Embryonic facial prominence (tissue), 1 donor: ENCODE measurements at regions not wholly inside any gene's neighbourhood (a gene's known extent, or its start where the extent isn't known, plus 50 kb on each side); places are given as distances from the start of the nearest gene placed in this dataset.
"Not testable (repeated sequence)": the region's sequence is repeated elsewhere in the genome, so short reads cannot be mapped to it uniquely, and the experiment has no call there.

ENCODE experiments used
- DNase-seq: peaks from one replicate; pipeline ENCODE4 v3.0.0-alpha.2; 2016; ENCODE audit errors: extremely low spot score

- DNase-seq = no peak
Measured at GRCh38 chrX:138865093-138865649, 153.7 kb upstream of the FGF13 start.

GRCh38 chrX:138859421-138859820 is 147.9 kb upstream of the FGF13 start:
- DNase-seq = no peak

DNA sequence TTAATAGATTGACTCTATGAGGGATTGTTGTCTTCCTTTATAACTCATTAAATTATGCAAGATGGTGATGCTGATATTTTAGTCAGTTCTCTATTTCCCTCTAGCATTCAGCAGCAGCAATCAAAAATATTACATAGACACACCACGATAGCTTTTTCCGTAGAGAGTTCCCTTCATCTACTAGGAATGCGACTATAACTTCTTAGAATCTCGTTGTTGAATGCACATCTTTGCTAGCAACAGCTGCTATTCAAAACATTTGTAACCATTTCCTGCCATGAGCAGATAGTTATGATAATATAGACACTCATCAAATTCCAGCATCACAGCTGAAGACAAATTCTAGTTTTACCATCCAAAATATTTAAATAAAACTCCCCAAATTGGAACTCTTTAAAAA is 147.4 kb upstream of the FGF13 start:
- DNase-seq = no peak

GRCh38 chrX:138858438-138858837 is 146.9 kb upstream of the FGF13 start:
- no peak for DNase-seq

DNA sequence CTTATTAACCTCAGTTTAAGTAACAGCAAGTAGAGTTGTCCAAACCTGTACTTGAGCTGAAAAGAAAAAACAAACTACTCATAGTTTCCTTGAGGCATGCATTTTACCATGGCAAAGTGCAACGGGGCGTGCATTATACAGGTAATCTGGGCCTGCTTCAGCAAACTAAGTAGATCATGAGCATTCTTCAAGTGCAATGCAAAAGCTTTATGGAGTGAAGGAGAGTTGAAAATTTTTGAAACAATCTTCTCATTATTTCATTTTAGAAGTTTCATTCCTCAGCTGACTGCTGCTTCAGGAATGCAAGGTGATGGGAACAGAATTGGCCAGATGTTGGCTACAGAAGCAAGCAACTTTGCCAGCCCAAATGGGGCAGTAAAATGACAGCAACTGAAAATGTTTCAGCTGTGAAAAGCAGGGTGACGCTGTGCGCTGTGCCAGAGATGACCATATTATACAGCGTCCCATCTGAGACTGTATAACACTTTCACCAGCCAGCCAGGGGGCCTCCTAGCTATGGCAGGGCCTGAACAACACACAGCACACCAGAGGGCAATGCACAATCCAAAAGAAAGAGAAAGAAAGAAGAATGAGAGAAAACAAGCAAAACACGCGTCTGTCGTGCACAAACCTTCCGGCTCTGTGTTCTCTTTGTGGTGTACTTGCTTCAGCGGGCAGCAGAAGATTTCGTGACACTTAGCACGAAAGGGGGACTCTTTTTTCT is 145.5 kb upstream of the FGF13 start:
- DNase-seq = no peak

DNA sequence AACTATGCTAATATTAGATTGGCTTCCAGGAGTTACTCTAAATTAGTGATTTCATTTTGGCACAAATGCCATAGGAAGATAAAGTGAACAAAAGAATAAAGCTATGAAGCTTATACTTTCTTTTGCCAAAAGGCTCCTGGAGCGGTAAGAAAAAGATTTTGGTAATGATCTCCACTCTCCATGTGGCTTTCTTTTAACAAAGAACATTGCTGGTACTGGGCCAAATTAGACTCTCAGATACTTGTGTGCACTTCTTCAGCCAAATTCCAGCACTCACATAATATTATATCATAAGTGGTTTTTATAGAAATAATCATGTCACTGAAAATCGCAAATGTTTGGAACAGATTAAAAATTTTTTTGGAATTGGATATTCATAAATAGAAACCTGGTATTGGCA is 142.4 kb upstream of the FGF13 start:
- no peak for DNase-seq

DNA sequence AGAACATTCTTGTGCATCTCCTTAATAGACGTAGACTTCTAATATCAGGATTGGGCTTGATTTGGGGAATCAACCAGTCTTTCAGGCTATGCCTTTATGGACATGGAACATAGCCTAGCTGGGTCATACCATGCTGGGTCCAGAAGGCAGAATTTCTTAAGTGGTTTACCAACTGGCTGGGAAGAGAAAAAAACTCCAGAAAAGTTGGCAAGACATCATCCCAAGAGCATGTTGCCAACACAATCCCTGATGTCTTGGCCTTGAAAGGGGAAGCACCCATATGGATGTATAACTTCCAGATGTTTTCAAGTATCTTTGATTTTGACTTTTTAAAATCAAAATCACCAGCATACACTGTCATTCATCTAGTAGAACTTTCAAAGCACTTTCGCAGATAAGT is 138.0 kb upstream of the FGF13 start:
- no peak for DNase-seq

DNA sequence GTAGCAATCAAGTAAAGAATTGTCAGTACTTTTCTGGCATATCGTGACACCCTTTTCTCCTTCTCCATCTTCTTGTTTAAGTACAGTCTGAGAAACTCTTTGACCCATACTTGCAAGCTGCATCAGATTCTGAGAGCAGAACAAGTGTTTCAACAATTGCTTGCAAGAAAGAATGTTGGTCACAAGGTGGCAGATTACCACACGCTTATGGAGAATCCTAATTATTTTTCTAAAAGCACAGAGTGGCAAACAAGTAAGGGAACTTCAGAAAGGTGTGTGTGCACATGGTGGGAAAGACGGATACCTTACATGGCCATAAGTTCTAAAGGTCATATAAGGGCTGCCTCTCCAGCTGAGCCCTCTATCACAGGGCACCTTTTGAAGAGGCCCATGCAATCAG is 136.4 kb upstream of the FGF13 start:
- no peak for DNase-seq

GRCh38 chrX:138845786-138846185 is 134.3 kb upstream of the FGF13 start:
- no peak for DNase-seq

DNA sequence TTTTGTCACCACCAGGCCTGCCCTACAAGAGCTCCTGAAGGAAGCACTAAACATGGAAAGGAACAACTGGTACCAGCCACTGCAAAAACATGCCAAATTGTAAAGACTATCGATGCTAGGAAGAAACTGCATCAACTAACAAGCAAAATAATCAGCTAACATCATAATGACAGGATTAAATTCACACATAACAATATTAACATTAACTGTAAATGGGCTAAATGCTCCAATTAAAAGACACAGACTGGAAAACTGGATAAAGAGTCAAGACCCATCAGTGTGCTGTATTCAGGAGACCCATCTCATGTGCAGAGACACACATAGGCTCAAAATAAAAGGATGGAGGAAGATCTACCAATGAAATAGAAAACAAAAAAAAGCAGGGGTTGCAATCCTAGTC is 95.9 kb upstream of the FGF13 start:
- not testable (repeated sequence) for DNase-seq

GRCh38 chrX:138794246-138794645 is 82.7 kb upstream of the FGF13 start:
- DNase-seq = no peak

- DNase-seq = no peak
Measured at GRCh38 chrX:138791551-138791950, 80.0 kb upstream of the FGF13 start.

- no peak for DNase-seq
Measured at GRCh38 chrX:138788771-138789170, 77.3 kb upstream of the FGF13 start.

GRCh38 chrX:138778576-138778909 is 67.0 kb upstream of the FGF13 start:
- not testable (repeated sequence) for DNase-seq

- not testable (repeated sequence) for DNase-seq
Measured at GRCh38 chrX:138777908-138778575, 66.5 kb upstream of the FGF13 start.

DNA sequence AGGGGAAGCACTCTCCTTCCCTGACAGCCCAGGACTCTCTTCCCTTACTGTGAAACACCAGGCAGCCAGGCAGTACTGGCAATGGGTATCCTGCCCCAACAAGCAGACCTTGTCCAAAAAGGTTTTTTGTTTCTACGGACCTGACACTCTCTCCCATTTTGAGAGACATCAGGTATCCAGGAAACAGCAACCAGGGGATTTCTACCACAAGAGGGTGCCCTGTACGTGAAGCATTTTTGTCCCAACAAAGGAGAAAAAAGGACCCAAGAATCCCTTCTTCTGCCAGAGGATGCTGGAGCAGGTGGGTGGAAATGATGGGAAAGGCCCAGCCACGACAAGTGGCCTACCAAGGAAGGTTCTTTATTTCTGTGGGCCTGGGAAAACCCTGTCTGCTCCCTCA is 65.7 kb upstream of the FGF13 start:
- DNase-seq = no peak

- DNase-seq = no peak
Measured at GRCh38 chrX:138775517-138775916, 64.0 kb upstream of the FGF13 start.

GRCh38 chrX:138771047-138771446 is 59.5 kb upstream of the FGF13 start:
- DNase-seq = no peak

DNA sequence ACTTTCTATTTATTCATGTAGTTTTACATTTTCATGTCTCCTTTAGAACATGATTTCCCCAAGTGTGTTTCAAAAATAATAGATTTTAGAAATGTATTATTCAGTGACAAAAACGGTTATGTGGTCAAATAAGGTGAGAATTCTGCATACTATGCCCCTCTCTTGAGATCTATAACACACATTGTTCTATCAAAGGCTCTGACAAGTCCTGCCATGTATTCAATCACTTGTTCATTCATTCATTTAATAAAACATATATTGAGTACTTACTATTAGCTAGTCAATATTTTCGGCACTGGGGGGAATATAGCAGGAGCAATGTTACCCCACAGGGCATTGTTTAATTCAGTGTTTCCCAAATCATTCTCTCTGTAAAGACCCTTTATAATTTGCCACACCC is 58.4 kb upstream of the FGF13 start:
- no peak for DNase-seq

DNA sequence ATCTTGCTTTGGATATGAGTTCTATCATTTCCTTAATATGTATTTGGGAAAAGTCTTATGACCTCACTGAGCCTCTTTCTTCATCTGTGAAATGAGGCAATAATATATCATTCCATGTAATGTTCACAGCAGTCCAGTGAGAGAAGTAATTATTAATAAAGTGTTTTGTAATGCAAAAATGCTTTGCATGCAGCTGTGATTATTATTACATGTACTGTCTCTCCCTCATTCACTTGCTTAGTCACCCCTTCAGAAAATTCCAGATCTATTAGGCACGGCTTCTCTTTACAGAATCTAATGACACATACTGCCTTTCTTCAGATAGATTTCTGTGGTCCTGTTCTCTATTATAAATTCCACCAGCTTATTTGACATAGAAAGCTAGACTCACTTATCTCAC is 53.5 kb upstream of the FGF13 start:
- DNase-seq = no peak

GRCh38 chrX:138763761-138764160 is 52.2 kb upstream of the FGF13 start:
- DNase-seq = no peak

GRCh38 chrX:138761380-138761779 is 49.9 kb upstream of the FGF13 start:
- DNase-seq = no peak
